Activated B cell treated with CpG ODN at 0.5 μM for 24 hours (primary cell): ENCODE measurements at regions not wholly inside any gene's neighbourhood (a gene's known extent, or its start where the extent isn't known, plus 50 kb on each side); places are given as distances from the start of the nearest gene placed in this dataset.

Experiments used
- ATAC-seq: fragments of 200-7000 bp; cut with Tn5 transposase; one replicate; pipeline ENCODE4 v1.10.0; 2021; ENCODE audit warnings: low read depth, mild to moderate bottlenecking, moderate library complexity
- CTCF ChIA-PET: fragments of 350-600 bp; sonication (Branson Sonifier 250); formaldehyde crosslinking; loops from one replicate; lab custom pipeline; 2021; ENCODE audit warnings: antibody characterized with exemption; lab: Charles Lee
- POLR2A ChIA-PET: fragments of 350-600 bp; sonication (Branson Sonifier 250); formaldehyde crosslinking; loops from one replicate; lab custom pipeline; 2021; ENCODE audit warnings: antibody characterized with exemption; lab: Charles Lee
- DNase-seq: peaks from one replicate; pipeline ENCODE4 v3.0.0; 2022
- H3K27ac Mint-ChIP-seq: one replicate; pipeline ENCODE4 v1.8.0; 2020; ENCODE audit warnings: mixed read lengths
- H3K27me3 Mint-ChIP-seq: one replicate; pipeline ENCODE4 v1.8.0; 2021; ENCODE audit warnings: mixed read lengths
- H3K36me3 Mint-ChIP-seq: one replicate; pipeline ENCODE4 v1.8.0; 2021; ENCODE audit warnings: low read depth, mixed read lengths
- H3K4me1 Mint-ChIP-seq: one replicate; pipeline ENCODE4 v1.8.0; 2021; ENCODE audit warnings: mixed read lengths
- H3K4me3 Mint-ChIP-seq: one replicate; pipeline ENCODE4 v1.8.0; 2020; ENCODE audit warnings: mild to moderate bottlenecking, mixed read lengths
- H3K9me3 Mint-ChIP-seq: one replicate; pipeline ENCODE4 v1.8.0; 2020; ENCODE audit warnings: mixed read lengths
- CTCF ChIP-seq: fragments of 200-600 bp; IDR thresholded peaks from one replicate; pipeline ENCODE4 v1.8.0; 2022; ENCODE audit warnings: antibody characterized with exemption, mild to moderate bottlenecking
- intact Hi-C: fragments of 100-400 bp; cut with micrococcal nuclease; formaldehyde crosslinking; loops from one replicate; pipeline ENCODE4 v1.15.1; 2024

DNA sequence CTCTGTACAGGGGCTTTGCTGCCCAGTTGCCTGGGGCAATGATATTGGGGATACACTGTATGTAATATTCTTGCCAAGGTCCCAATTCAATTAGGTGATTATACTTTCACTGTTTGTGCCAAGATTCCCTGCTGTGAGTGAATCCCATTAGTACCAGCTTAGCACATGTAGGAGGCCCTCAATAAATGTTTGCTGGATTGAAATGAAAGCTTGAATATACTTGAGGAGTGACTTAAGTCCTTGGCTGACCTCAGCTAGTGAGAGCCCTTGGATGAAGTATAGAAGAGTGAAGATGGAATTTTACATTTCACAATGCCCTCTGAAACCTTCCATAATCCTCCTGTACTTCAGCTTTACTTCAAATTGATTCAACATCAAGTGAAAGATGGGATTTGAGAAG, 102.9 kb downstream of the GATA6 start:
- Mint-ChIP-seq H3K27ac (no peak overlapping the region), H3K27me3 (no peaks in the 10 kb centered on the region), H3K36me3 (no peaks in the 10 kb centered on the region), H3K9me3 (no peaks in the 10 kb centered on the region), H3K4me3 (no peak overlapping the region), H3K4me1 (no peaks in the 10 kb centered on the region)
- POLR2A ChIA-PET, result no interaction called here
- no peak for TF ChIP-seq CTCF
- intact Hi-C loops, result no loop called here
- DNase-seq, result no peak
- CTCF ChIA-PET, result no interaction called here
- ATAC-seq, result no peak

GRCh38 chr18:22271030-22271429, 101.6 kb downstream of the GATA6 start:
- Mint-ChIP-seq H3K27me3 (no peaks in the 10 kb centered on the region), H3K36me3 (no peaks in the 10 kb centered on the region), H3K4me1 (no peaks in the 10 kb centered on the region), H3K27ac (no peak overlapping the region), H3K9me3 (no peaks in the 10 kb centered on the region), H3K4me3 (no peak overlapping the region)
- no peak for TF ChIP-seq CTCF
- POLR2A ChIA-PET, result no interaction called here
- ATAC-seq, result no peak
- CTCF ChIA-PET, result no interaction called here
- intact Hi-C loops, result no loop called here
- no peak for DNase-seq

GRCh38 chr18:22268641-22269128, 99.3 kb downstream of the GATA6 start:
- ChIA-PET CTCF (no interaction called here), POLR2A (no interaction called here)
- ATAC-seq (no peak), DNase-seq (no peak)
- Mint-ChIP-seq H3K27ac (no peak overlapping the region), H3K36me3 (no peaks in the 10 kb centered on the region), H3K9me3 (no peaks in the 10 kb centered on the region), H3K4me1 (no peaks in the 10 kb centered on the region), H3K27me3 (no peaks in the 10 kb centered on the region), H3K4me3 (no peak overlapping the region)
- intact Hi-C loops, result no loop called here
- TF ChIP-seq CTCF, result no peak

- intact Hi-C loops, result no loop called here
- CTCF ChIA-PET, result no interaction called here
- POLR2A ChIA-PET, result no interaction called here
- ATAC-seq, result no peak
- H3K9me3 Mint-ChIP-seq, result peaks cover under 1% of the 10 kb centered on the region
- H3K4me3 Mint-ChIP-seq, result no peak overlapping the region
- DNase-seq, result no peak
- H3K27ac Mint-ChIP-seq, result no peak overlapping the region
- no peak for TF ChIP-seq CTCF
- H3K27me3 Mint-ChIP-seq, result no peaks in the 10 kb centered on the region
- H3K36me3 Mint-ChIP-seq, result no peaks in the 10 kb centered on the region
- no peaks in the 10 kb centered on the region for H3K4me1 Mint-ChIP-seq
Observed at GRCh38 chr18:22267697-22268096, 98.3 kb downstream of the GATA6 start.

DNA sequence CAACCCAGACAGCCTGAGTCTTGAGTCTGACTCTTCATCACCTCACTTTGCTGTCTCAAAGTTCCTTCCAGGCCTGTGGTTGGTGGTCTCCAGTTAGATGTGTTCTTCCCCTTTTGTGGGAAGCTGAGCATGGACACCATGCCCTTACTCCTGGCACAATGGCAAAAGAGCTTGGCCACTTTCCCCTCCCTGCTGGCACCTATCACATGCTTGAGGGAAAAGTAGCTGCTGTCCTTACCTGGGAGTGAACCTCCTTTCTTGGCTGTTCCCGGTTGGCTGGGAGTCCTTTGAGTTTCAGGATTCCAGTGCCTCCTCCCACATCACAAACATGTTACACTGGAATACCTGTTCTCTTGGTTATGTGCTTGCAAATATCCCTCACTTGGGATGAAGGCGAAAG, 97.8 kb downstream of the GATA6 start:
- Mint-ChIP-seq H3K4me3 (no peak overlapping the region), H3K9me3 (peaks cover 5% of the 10 kb centered on the region), H3K36me3 (no peaks in the 10 kb centered on the region), H3K27me3 (no peaks in the 10 kb centered on the region), H3K4me1 (no peaks in the 10 kb centered on the region), H3K27ac (no peak overlapping the region)
- no peak for TF ChIP-seq CTCF
- ATAC-seq (no peak), DNase-seq (no peak)
- POLR2A ChIA-PET, result no interaction called here
- CTCF ChIA-PET, result no interaction called here
- intact Hi-C loops, result no loop called here
